AG09319 (cell line): ENCODE measurements at regions not wholly inside any gene's neighbourhood (a gene's known extent, or its start where the extent isn't known, plus 50 kb on each side); places are given as distances from the start of the nearest gene placed in this dataset.
"Not testable (repeated sequence)": the region's sequence is repeated elsewhere in the genome, so short reads cannot be mapped to it uniquely, and the experiment has no call there.

Source experiments
- DNase-seq: peaks from one replicate; pipeline ENCODE4 v3.0.0-alpha.2; 2010; ENCODE audit warnings: low read depth; ENCODE audit errors: extremely low read depth
- TF ChIP-seq, protein P1 (sequence below): IDR thresholded peaks from 2 replicates; pipeline ENCODE4 v1.5.1; 2011; ENCODE audit warnings: low read depth, mild to moderate bottlenecking, inconsistent platforms, low read length, moderate library complexity

DNA sequence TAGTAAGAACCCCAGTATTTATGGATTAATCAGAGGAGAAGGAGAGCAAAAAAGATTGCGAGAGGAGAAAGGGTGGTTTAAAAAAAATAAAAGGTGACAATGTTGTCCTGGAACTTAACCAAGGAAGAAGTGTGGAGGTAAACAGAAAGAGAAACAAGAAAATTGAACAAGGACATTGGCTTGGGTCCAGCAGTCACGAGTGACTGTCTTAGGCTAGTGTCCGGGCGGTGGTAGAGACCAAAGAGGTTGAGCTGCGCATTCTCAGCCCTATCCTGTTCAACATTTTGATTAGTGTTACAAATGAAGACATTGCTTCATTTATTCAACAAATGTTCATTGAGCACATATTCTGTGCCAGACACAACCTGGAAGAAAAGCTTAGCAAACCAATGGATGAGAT is 329.9 kb downstream of the FGFR2 start:
- DNase-seq: no peak
- TF ChIP-seq, protein P1, sequence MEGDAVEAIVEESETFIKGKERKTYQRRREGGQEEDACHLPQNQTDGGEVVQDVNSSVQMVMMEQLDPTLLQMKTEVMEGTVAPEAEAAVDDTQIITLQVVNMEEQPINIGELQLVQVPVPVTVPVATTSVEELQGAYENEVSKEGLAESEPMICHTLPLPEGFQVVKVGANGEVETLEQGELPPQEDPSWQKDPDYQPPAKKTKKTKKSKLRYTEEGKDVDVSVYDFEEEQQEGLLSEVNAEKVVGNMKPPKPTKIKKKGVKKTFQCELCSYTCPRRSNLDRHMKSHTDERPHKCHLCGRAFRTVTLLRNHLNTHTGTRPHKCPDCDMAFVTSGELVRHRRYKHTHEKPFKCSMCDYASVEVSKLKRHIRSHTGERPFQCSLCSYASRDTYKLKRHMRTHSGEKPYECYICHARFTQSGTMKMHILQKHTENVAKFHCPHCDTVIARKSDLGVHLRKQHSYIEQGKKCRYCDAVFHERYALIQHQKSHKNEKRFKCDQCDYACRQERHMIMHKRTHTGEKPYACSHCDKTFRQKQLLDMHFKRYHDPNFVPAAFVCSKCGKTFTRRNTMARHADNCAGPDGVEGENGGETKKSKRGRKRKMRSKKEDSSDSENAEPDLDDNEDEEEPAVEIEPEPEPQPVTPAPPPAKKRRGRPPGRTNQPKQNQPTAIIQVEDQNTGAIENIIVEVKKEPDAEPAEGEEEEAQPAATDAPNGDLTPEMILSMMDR: no peak

DNA sequence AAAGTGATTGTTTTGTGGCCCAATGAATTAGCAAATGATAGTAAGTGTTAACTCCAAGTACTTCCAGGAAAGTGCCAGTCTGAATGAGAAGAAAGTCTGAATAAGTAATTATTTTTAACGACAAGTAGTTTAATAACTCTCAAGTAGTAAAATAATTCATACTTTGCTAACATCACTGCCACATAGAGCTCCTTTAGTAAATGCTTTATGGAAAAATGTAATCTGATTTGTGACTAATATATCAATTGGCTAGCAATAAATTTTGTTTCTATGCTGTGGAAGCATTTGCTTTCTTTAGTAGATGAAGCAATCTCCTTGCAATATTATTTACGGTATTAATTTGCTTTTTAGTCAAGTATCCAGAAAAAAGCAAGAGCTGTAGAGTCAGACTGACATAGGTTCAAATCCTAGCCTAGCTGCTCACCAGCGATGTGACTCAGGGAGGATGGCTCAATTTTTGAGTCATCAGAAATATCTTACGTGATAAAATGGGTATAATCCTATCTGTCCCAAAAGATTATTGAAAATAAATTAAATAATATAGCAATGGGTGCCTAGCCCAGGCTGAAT is 329.3 kb downstream of the FGFR2 start:
- DNase-seq: no peak
- TF ChIP-seq, protein P1: no peak

DNA sequence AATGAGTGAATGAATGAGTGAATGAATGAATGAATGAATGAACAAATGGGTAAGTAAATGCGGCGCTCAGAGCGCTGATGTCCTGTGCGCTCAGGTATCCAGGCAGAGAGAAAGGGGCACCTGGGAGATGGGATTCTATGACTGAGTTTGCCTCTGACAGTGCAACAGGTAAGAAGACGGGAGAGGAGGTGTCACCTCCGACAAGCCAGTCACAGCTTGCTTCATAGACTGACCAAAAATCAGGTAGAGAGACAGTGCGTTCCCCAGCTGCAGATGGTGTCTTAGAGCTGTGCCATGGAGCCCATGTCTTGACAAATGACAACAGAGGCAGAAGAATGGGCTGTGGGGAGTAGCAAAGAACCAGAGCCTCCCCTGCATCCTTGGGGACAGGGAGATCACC is 327.3 kb downstream of the FGFR2 start:
- TF ChIP-seq, protein P1: no peak
- no peak for DNase-seq

DNA sequence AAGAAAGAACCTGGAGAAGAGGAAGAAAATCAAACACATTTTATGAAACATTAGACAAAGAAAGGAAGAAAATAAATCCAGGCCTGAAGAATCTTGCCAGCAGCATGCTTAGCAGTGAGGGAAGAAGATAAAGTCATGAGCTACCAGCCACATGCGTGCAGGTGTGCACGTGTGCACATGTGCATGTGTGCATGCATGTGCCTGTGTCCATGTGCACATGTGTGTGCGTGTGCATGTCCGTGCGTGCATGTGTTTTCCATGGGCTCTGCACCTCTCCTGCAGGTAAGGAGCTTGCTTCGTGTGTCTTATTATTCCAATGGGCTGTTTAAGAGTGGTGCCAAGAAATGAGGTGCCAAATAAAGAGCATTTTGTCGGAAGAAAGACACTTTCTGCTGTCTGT is 322.2 kb downstream of the FGFR2 start:
- TF ChIP-seq, protein P1: no peak
- no peak for DNase-seq

DNA sequence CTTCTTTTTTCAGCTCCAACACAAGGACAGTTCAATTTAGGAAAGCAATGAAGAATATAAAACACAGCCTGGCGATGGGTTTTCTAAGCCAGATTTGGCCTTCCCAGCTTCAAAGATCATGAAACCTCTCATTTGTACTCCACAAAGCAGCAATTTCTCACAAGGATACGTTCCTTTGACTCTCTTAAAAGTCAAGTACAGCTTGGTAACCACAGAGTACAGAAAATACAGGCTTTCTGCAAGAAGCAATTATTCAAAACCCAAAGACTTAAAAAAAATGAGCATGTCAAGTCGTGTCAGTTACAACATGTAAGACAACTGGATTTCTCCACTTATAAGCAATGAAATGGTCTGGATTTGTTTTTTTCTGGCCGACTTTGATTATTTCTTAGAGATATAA is 321.4 kb downstream of the FGFR2 start:
- TF ChIP-seq, protein P1: no peak
- no peak for DNase-seq

DNA sequence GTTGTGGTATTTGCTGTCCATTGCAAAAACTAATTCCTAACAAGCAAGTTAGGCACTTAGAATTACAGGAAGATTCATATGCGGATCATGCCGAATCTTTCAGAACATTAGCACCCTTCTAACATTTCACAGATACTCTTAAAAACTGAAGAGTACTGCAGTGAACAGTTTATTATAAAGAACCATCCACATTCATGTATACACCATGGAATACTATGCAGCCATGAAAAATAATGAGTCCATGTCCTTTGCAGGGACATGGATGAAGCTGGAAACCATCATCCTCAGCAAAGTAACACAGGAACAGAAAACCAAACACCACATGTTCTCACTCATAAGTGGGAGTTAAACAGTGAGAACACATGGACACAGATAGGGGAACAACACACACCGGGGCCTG is 319.9 kb downstream of the FGFR2 start:
- not testable (repeated sequence) for DNase-seq

DNA sequence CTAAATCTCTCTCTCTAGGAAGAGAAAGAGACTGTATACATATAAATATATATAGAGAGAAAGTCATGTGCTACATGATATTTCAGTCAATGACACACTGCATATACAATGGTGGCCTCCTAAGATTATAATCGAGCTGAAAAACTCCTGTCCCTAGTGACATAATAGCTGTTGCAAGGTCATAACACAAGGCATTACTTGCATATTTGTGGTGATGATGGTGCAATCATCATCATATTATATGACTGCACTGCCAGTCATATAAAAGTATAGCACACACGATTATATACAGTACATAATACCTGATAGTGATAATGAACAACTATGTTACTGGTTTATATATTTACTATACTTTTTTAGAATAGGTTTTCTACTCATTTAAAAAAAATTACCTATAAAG is 316.7 kb downstream of the FGFR2 start:
- TF ChIP-seq, protein P1: no peak
- no peak for DNase-seq

DNA sequence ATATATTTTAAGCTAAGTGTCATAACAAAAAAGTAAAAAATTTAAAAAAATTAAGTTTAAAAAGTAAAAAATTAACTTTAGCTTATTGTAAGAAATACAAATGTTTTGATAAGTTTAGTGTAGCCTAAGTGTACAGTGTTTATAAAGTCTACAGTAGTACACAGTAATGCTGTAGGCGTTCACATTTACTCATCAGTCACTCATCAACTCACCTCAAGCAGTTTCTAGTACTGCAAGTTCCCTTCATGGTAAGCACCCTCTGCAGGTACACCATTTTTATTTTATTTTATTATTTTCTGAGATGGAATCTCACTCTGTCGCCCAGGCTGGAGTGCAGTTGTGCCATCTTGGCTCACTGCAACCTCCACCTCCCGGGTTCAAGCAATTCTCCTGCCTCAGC is 316.0 kb downstream of the FGFR2 start:
- no peak for DNase-seq
- TF ChIP-seq, protein P1: no peak
